Astrocyte (in vitro differentiated cells and primary cell): ENCODE measurements at regions not wholly inside any gene's neighbourhood (a gene's known extent, or its start where the extent isn't known, plus 50 kb on each side); places are given as distances from the start of the nearest gene placed in this dataset.
"Not testable (repeated sequence)": the region's sequence is repeated elsewhere in the genome, so short reads cannot be mapped to it uniquely, and the experiment has no call there.

ENCODE experiments used
- DNase-seq: peaks from one replicate; pipeline ENCODE4 v3.0.0-alpha.2; 2010; ENCODE audit warnings: low read depth
- FAIRE-seq: peaks from 2 replicates; lab custom pipeline; 2011; peaks lifted over from hg19 to GRCh38; lab: Jason Lieb, UNC
- H2AFZ ChIP-seq: 2 replicates; pipeline ENCODE4 v1.6.0; 2012; ENCODE audit warnings: low read depth, low read length, inconsistent platforms
- H3K27ac ChIP-seq: 2 replicates; pipeline ENCODE4 v1.5.1; 2011; ENCODE audit warnings: low read depth, low read length, inconsistent platforms
- H3K27me3 ChIP-seq: 2 replicates; pipeline ENCODE4 v1.6.0; 2011; ENCODE audit warnings: low read length, inconsistent platforms; ENCODE audit not compliant: insufficient read depth
- H3K36me3 ChIP-seq: 2 replicates; pipeline ENCODE4 v1.5.1; 2011; ENCODE audit warnings: low read length, inconsistent platforms; ENCODE audit not compliant: insufficient read depth
- H3K4me1 ChIP-seq: 2 replicates; pipeline ENCODE4 v1.5.1; 2011; ENCODE audit warnings: low read length, inconsistent platforms; ENCODE audit not compliant: insufficient read depth
- H3K4me2 ChIP-seq: 2 replicates; pipeline ENCODE4 v1.6.0; 2012; ENCODE audit warnings: low read length, inconsistent platforms
- H3K4me3 ChIP-seq: 2 replicates; pipeline ENCODE4 v1.5.1; 2011; ENCODE audit warnings: low read depth, mild to moderate bottlenecking, low read length, inconsistent platforms; ENCODE audit not compliant: insufficient read depth
- H3K79me2 ChIP-seq: 2 replicates; pipeline ENCODE4 v1.6.0; 2012; ENCODE audit warnings: mild to moderate bottlenecking, low read length, inconsistent platforms; ENCODE audit not compliant: insufficient read depth
- H3K9ac ChIP-seq: 2 replicates; pipeline ENCODE4 v1.6.0; 2012; ENCODE audit warnings: mild to moderate bottlenecking, low read length, inconsistent platforms
- H3K9me3 ChIP-seq: 2 replicates; pipeline ENCODE4 v1.5.1; 2012; ENCODE audit warnings: low read depth, mild to moderate bottlenecking, low read length, inconsistent platforms; ENCODE audit not compliant: insufficient read depth
- H4K20me1 ChIP-seq: 2 replicates; pipeline ENCODE4 v1.6.0; 2012; ENCODE audit warnings: low read length, inconsistent platforms; ENCODE audit not compliant: insufficient read depth
- H3K27ac Mint-ChIP-seq: one replicate; pipeline ENCODE4 v1.8.0; 2021; ENCODE audit warnings: mild to moderate bottlenecking, mixed read lengths; ENCODE audit not compliant: unreplicated experiment
- H3K27me3 Mint-ChIP-seq: one replicate; pipeline ENCODE4 v1.8.0; 2021; ENCODE audit warnings: low read depth, mixed read lengths; ENCODE audit not compliant: unreplicated experiment
- H3K36me3 Mint-ChIP-seq: one replicate; pipeline ENCODE4 v1.8.0; 2021; ENCODE audit warnings: low read depth, mixed read lengths; ENCODE audit not compliant: unreplicated experiment
- H3K4me1 Mint-ChIP-seq: one replicate; pipeline ENCODE4 v1.8.0; 2021; ENCODE audit warnings: low read depth, mixed read lengths; ENCODE audit not compliant: unreplicated experiment
- H3K4me3 Mint-ChIP-seq: one replicate; pipeline ENCODE4 v1.8.0; 2021; ENCODE audit warnings: mild to moderate bottlenecking, moderate library complexity, mixed read lengths; ENCODE audit not compliant: unreplicated experiment
- H3K9me3 Mint-ChIP-seq: one replicate; pipeline ENCODE4 v1.8.0; 2021; ENCODE audit warnings: mild to moderate bottlenecking, mixed read lengths; ENCODE audit not compliant: unreplicated experiment
- EZH2 ChIP-seq: IDR thresholded peaks from 2 replicates; pipeline ENCODE4 v1.6.1; 2012; ENCODE audit warnings: mild to moderate bottlenecking, low read length, inconsistent platforms; ENCODE audit not compliant: insufficient read depth
- TF ChIP-seq, protein P1 (sequence below): IDR thresholded peaks from 2 replicates; pipeline ENCODE4 v1.5.1; 2011; ENCODE audit warnings: low read depth, mild to moderate bottlenecking, inconsistent platforms, low read length, moderate library complexity; ENCODE audit not compliant: insufficient read depth

DNA sequence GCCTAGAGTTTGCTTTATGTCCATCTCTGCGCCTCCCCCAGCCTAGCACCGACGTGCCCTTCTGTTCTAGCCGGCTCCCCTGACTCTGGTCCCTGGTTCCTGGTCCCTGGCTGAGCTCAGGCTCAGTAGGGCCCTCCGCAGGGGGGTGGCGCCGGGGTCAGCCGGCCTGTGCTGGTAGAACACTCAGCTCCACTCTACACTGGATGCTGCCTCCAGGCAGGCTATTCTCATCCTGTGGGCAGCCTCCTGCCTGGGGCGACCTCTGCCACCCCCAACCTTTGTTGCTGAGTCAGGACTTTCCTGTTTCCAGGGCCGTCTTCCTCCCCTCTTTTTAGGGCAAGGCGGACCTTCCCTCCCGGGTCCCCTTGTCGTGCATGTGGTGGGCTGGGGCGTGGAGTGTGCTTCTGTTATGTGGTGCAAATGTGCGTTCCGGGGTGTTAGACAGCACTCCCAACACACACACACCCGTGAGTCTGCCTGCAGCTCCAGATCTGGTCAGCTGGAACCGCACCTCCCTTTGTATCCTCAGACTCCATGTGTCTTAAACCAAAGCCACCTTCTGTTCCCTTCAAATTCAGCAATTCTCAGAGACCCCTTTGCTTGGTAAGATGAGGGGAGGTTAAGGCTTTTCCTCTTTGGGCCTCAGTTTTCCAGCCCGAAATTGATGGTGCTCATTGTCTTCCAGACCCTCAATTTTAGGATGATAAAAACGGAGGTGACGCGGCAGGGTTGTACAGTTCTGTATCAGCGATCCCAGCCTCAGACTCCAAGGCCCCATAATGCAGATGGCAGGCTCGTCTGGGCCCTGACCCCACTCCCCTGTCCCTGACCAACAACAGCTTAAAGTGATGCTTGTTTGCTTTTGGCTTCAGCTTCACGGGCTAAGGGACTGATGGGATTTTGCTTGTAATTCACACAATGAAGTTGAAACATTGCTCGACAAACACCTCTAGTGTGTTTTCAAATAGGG, 1327.9 kb downstream of the BRD1 start:
- TF ChIP-seq, protein P1, sequence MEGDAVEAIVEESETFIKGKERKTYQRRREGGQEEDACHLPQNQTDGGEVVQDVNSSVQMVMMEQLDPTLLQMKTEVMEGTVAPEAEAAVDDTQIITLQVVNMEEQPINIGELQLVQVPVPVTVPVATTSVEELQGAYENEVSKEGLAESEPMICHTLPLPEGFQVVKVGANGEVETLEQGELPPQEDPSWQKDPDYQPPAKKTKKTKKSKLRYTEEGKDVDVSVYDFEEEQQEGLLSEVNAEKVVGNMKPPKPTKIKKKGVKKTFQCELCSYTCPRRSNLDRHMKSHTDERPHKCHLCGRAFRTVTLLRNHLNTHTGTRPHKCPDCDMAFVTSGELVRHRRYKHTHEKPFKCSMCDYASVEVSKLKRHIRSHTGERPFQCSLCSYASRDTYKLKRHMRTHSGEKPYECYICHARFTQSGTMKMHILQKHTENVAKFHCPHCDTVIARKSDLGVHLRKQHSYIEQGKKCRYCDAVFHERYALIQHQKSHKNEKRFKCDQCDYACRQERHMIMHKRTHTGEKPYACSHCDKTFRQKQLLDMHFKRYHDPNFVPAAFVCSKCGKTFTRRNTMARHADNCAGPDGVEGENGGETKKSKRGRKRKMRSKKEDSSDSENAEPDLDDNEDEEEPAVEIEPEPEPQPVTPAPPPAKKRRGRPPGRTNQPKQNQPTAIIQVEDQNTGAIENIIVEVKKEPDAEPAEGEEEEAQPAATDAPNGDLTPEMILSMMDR = no peak
- no peak for TF ChIP-seq EZH2
- Mint-ChIP-seq H3K27me3 (peaks cover 11% of the 10 kb centered on the region), H3K4me1 (peaks cover 8% of the 10 kb centered on the region), H3K27ac (no peak overlapping the region), H3K9me3 (no peaks in the 10 kb centered on the region), H3K4me3 (no peak overlapping the region), H3K36me3 (no peaks in the 10 kb centered on the region)
- H4K20me1 ChIP-seq = no peaks in the 10 kb centered on the region
- no peaks in the 10 kb centered on the region for H3K27me3 ChIP-seq
- H3K36me3 ChIP-seq = no peaks in the 10 kb centered on the region
- H3K9ac ChIP-seq = peak overlapping the region; percentile 61
- no peaks in the 10 kb centered on the region for H3K9me3 ChIP-seq
- FAIRE-seq = no peak
- peak overlapping the region; percentile 89 for H2AFZ ChIP-seq
- no peak overlapping the region for H3K4me3 ChIP-seq
- no peak for DNase-seq
- H3K79me2 ChIP-seq = no peaks in the 10 kb centered on the region
- H3K4me2 ChIP-seq = peak overlapping the region; percentile 66
- no peak overlapping the region for H3K27ac ChIP-seq
- peaks cover 11% of the 10 kb centered on the region for H3K4me1 ChIP-seq

GRCh38 chr22:48498526-48499331, 1328.9 kb downstream of the BRD1 start:
- Mint-ChIP-seq H3K4me3 (no peak overlapping the region), H3K4me1 (peaks cover 8% of the 10 kb centered on the region), H3K9me3 (no peaks in the 10 kb centered on the region), H3K36me3 (no peaks in the 10 kb centered on the region), H3K27ac (no peak overlapping the region), H3K27me3 (peaks cover 20% of the 10 kb centered on the region)
- Histone ChIP-seq H3K9me3 (no peaks in the 10 kb centered on the region), H3K9ac (no peak overlapping the region), H4K20me1 (peaks cover 6% of the 10 kb centered on the region), H2AFZ (no peak overlapping the region), H3K27me3 (no peaks in the 10 kb centered on the region), H3K79me2 (no peaks in the 10 kb centered on the region), H3K4me3 (no peak overlapping the region), H3K36me3 (no peaks in the 10 kb centered on the region), H3K4me2 (no peak overlapping the region), H3K4me1 (peaks cover 11% of the 10 kb centered on the region), H3K27ac (no peak overlapping the region)
- TF ChIP-seq, protein P1 = no peak
- no peak for TF ChIP-seq EZH2
- DNase-seq (no peak), FAIRE-seq (no peak)

GRCh38 chr22:48497743-48498520, 1329.7 kb downstream of the BRD1 start:
- not testable (repeated sequence) for H3K27ac ChIP-seq, H3K27ac Mint-ChIP-seq, H3K9me3 Mint-ChIP-seq, H3K9me3 ChIP-seq, H3K36me3 ChIP-seq, H3K4me3 Mint-ChIP-seq, H3K36me3 Mint-ChIP-seq, DNase-seq, H3K4me1 Mint-ChIP-seq, H2AFZ ChIP-seq, FAIRE-seq, H3K27me3 ChIP-seq, H3K9ac ChIP-seq, H3K79me2 ChIP-seq, H3K4me3 ChIP-seq, H3K4me2 ChIP-seq
- H4K20me1 ChIP-seq = peaks cover 12% of the 10 kb centered on the region
- peaks cover 11% of the 10 kb centered on the region for H3K4me1 ChIP-seq
- peaks cover 23% of the 10 kb centered on the region for H3K27me3 Mint-ChIP-seq
